Suprapubic skin (tissue), 4 donors: ENCODE measurements at regions not wholly inside any gene's neighbourhood (a gene's known extent, or its start where the extent isn't known, plus 50 kb on each side); places are given as distances from the start of the nearest gene placed in this dataset.

ENCODE experiments used
- EP300 ChIP-seq: sonication (generic); formaldehyde crosslinking; IDR thresholded peaks from one replicate; pipeline ENCODE4 v1.6.1; 2017; ENCODE audit warnings: antibody characterized with exemption
- POLR2A ChIP-seq, 2 donors: fragments of 450-650 bp; IDR thresholded peaks; one replicate each; pipeline ENCODE4 v1.6.1; 2017; ENCODE audit warnings: antibody characterized with exemption in 2 of 2, mild to moderate bottlenecking in 2 of 2, moderate library complexity in 2 of 2
- POLR2AphosphoS5 ChIP-seq, 3 donors: sonication (generic); formaldehyde crosslinking; IDR thresholded peaks; one replicate each; pipeline ENCODE4 v1.6.1; 2017; ENCODE audit warnings: antibody characterized with exemption in 3 of 3
- TF ChIP-seq, protein P1 (sequence below), 2 donors: fragments of 200-600 bp in 1 of 2; fragments of 450-650 bp in 1 of 2; sonication (generic) in 1 of 2; IDR thresholded peaks; one replicate each; pipeline ENCODE4 v1.5.1; 2016 to 2019; ENCODE audit warnings: antibody characterized with exemption in 2 of 2, mild to moderate bottlenecking in 1 of 2, moderate library complexity in 1 of 2

- TF ChIP-seq, protein P1, sequence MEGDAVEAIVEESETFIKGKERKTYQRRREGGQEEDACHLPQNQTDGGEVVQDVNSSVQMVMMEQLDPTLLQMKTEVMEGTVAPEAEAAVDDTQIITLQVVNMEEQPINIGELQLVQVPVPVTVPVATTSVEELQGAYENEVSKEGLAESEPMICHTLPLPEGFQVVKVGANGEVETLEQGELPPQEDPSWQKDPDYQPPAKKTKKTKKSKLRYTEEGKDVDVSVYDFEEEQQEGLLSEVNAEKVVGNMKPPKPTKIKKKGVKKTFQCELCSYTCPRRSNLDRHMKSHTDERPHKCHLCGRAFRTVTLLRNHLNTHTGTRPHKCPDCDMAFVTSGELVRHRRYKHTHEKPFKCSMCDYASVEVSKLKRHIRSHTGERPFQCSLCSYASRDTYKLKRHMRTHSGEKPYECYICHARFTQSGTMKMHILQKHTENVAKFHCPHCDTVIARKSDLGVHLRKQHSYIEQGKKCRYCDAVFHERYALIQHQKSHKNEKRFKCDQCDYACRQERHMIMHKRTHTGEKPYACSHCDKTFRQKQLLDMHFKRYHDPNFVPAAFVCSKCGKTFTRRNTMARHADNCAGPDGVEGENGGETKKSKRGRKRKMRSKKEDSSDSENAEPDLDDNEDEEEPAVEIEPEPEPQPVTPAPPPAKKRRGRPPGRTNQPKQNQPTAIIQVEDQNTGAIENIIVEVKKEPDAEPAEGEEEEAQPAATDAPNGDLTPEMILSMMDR (IDR thresholded peaks at IDR 0.05): no peak
- TF ChIP-seq POLR2A (IDR thresholded peaks at IDR 0.05) (no peak), POLR2AphosphoS5 (IDR thresholded peaks at IDR 0.05) (no peak), EP300 (no peak)
These were observed 198.1 kb upstream of the WWC1 start for GRCh38 chr5:168093200-168093910.
